ENCODE measurements at regions not wholly inside any gene's neighbourhood (a gene's known extent, or its start where the extent isn't known, plus 50 kb on each side); places are given as distances from the start of the nearest gene placed in this dataset.

- Mint-ChIP-seq H3K36me3 (no peaks in the 10 kb centered on the region), H3K4me3 (no peak overlapping the region), H3K27me3 (peaks cover 14% of the 10 kb centered on the region), H3K9me3 (no peaks in the 10 kb centered on the region), H3K27ac (no peak overlapping the region), H3K4me1 (peaks cover 5% of the 10 kb centered on the region)
- DNase-seq = no peak
Observed at GRCh38 chr2:105450471-105450870, 51.6 kb upstream of the FHL2 start.

GRCh38 chr2:105449076-105449475, 50.2 kb upstream of the FHL2 start:
- Mint-ChIP-seq H3K4me1 (no peaks in the 10 kb centered on the region), H3K9me3 (no peaks in the 10 kb centered on the region), H3K27ac (no peak overlapping the region), H3K27me3 (peaks cover 14% of the 10 kb centered on the region), H3K36me3 (no peaks in the 10 kb centered on the region), H3K4me3 (no peak overlapping the region)
- no peak for DNase-seq

All from activated naive CD8-positive, alpha-beta T cell treated with anti-CD3 and anti-CD28 coated beads for 36 hours (primary cell).